ENCODE measurements at regions not wholly inside any gene's neighbourhood (a gene's known extent, or its start where the extent isn't known, plus 50 kb on each side); places are given as distances from the start of the nearest gene placed in this dataset.

- TF ChIP-seq CTCF (IDR thresholded peaks at IDR 0.05; ENCODE audit: low read depth, low read length) (no peak), EZH2phosphoT487 (IDR thresholded peaks at IDR 0.05; ENCODE audit: low read depth) (no peak)
Measured at GRCh38 chr20:50287512-50287911, 96.9 kb downstream of the CEBPB start.
